ENCODE measurements at regions not wholly inside any gene's neighbourhood (a gene's known extent, or its start where the extent isn't known, plus 50 kb on each side); places are given as distances from the start of the nearest gene placed in this dataset.
"Not testable (repeated sequence)": the region's sequence is repeated elsewhere in the genome, so short reads cannot be mapped to it uniquely, and the experiment has no call there.

- Histone ChIP-seq H3K36me3 (ENCODE audit: control insufficient read depth, insufficient read depth, low read length) (no peaks in the 10 kb centered on the region), H3K9me3 (ENCODE audit: control insufficient read depth, insufficient read depth, low read length) (no peaks in the 10 kb centered on the region), H3K27me3 (ENCODE audit: control insufficient read depth, insufficient read depth, low read length) (no peaks in the 10 kb centered on the region)
These were observed 90.0 kb upstream of the NIPBL start for GRCh38 chr5:36786448-36787012.

GRCh38 chr5:36787365-36788093 lies 89.0 kb upstream of the NIPBL start:
- no peaks in the 10 kb centered on the region for H3K27me3 ChIP-seq (ENCODE audit: control insufficient read depth, insufficient read depth, low read length)
- no peaks in the 10 kb centered on the region for H3K4me1 ChIP-seq (ENCODE audit: control insufficient read depth, insufficient read depth, low read length)
- no peak overlapping the region for H3K9ac ChIP-seq (ENCODE audit: low read depth, low read length)
- no peak overlapping the region for H3K4me3 ChIP-seq (ENCODE audit: low read depth, low read length)
- H3K9me3 ChIP-seq (ENCODE audit: control insufficient read depth, insufficient read depth, low read length): no peaks in the 10 kb centered on the region
- no peaks in the 10 kb centered on the region for H3K36me3 ChIP-seq (ENCODE audit: control insufficient read depth, insufficient read depth, low read length)
- no peak overlapping the region for H3K27ac ChIP-seq (ENCODE audit: low read depth, low read length)

More at GRCh38 chr5:36786448-36787012, 90.0 kb upstream of the NIPBL start:
- H3K4me1 ChIP-seq (ENCODE audit: control insufficient read depth, insufficient read depth, low read length): no peaks in the 10 kb centered on the region
- H3K27ac ChIP-seq (ENCODE audit: low read depth, low read length): no peak overlapping the region
- H3K9ac ChIP-seq (ENCODE audit: low read depth, low read length): no peak overlapping the region
- no peak overlapping the region for H3K4me3 ChIP-seq (ENCODE audit: low read depth, low read length)

GRCh38 chr5:36790847-36791246 lies 85.7 kb upstream of the NIPBL start:
- H3K27me3 ChIP-seq (ENCODE audit: control insufficient read depth, insufficient read depth, low read length): no peaks in the 10 kb centered on the region
- no peaks in the 10 kb centered on the region for H3K36me3 ChIP-seq (ENCODE audit: control insufficient read depth, insufficient read depth, low read length)
- H3K4me1 ChIP-seq (ENCODE audit: control insufficient read depth, insufficient read depth, low read length): no peaks in the 10 kb centered on the region
- no peak overlapping the region for H3K4me3 ChIP-seq (ENCODE audit: low read depth, low read length)
- H3K9ac ChIP-seq (ENCODE audit: low read depth, low read length): no peak overlapping the region
- H3K27ac ChIP-seq (ENCODE audit: low read depth, low read length): no peak overlapping the region
- H3K9me3 ChIP-seq (ENCODE audit: control insufficient read depth, insufficient read depth, low read length): no peaks in the 10 kb centered on the region

GRCh38 chr5:36792560-36793180 lies 83.9 kb upstream of the NIPBL start:
- Histone ChIP-seq H3K4me3 (ENCODE audit: low read depth, low read length) (no peak overlapping the region), H3K27ac (ENCODE audit: low read depth, low read length) (no peak overlapping the region), H3K27me3 (ENCODE audit: control insufficient read depth, insufficient read depth, low read length) (no peaks in the 10 kb centered on the region), H3K9ac (ENCODE audit: low read depth, low read length) (no peak overlapping the region), H3K9me3 (ENCODE audit: control insufficient read depth, insufficient read depth, low read length) (no peaks in the 10 kb centered on the region), H3K4me1 (ENCODE audit: control insufficient read depth, insufficient read depth, low read length) (no peaks in the 10 kb centered on the region), H3K36me3 (ENCODE audit: control insufficient read depth, insufficient read depth, low read length) (no peaks in the 10 kb centered on the region)

GRCh38 chr5:36795366-36795765 lies 81.2 kb upstream of the NIPBL start:
- Histone ChIP-seq H3K9ac (ENCODE audit: low read depth, low read length) (no peak overlapping the region), H3K36me3 (ENCODE audit: control insufficient read depth, insufficient read depth, low read length) (no peaks in the 10 kb centered on the region), H3K27ac (ENCODE audit: low read depth, low read length) (no peak overlapping the region), H3K27me3 (ENCODE audit: control insufficient read depth, insufficient read depth, low read length) (no peaks in the 10 kb centered on the region), H3K4me3 (ENCODE audit: low read depth, low read length) (no peak overlapping the region), H3K4me1 (ENCODE audit: control insufficient read depth, insufficient read depth, low read length) (no peaks in the 10 kb centered on the region), H3K9me3 (ENCODE audit: control insufficient read depth, insufficient read depth, low read length) (no peaks in the 10 kb centered on the region)

- H3K4me3 ChIP-seq (ENCODE audit: low read depth, low read length): no peak overlapping the region
- H3K9ac ChIP-seq (ENCODE audit: low read depth, low read length): no peak overlapping the region
- no peaks in the 10 kb centered on the region for H3K36me3 ChIP-seq (ENCODE audit: control insufficient read depth, insufficient read depth, low read length)
- no peaks in the 10 kb centered on the region for H3K4me1 ChIP-seq (ENCODE audit: control insufficient read depth, insufficient read depth, low read length)
- no peak overlapping the region for H3K27ac ChIP-seq (ENCODE audit: low read depth, low read length)
- H3K9me3 ChIP-seq (ENCODE audit: control insufficient read depth, insufficient read depth, low read length): no peaks in the 10 kb centered on the region
- H3K27me3 ChIP-seq (ENCODE audit: control insufficient read depth, insufficient read depth, low read length): no peaks in the 10 kb centered on the region
These were observed 80.4 kb upstream of the NIPBL start for GRCh38 chr5:36796155-36796554.

GRCh38 chr5:36801523-36801922 lies 75.0 kb upstream of the NIPBL start:
- no peaks in the 10 kb centered on the region for H3K27me3 ChIP-seq (ENCODE audit: control insufficient read depth, insufficient read depth, low read length)
- no peak overlapping the region for H3K9ac ChIP-seq (ENCODE audit: low read depth, low read length)

GRCh38 chr5:36802187-36802586 lies 74.4 kb upstream of the NIPBL start:
- no peak overlapping the region for H3K27ac ChIP-seq (ENCODE audit: low read depth, low read length)
- H3K9ac ChIP-seq (ENCODE audit: low read depth, low read length): no peak overlapping the region
- H3K4me3 ChIP-seq (ENCODE audit: low read depth, low read length): no peak overlapping the region
- no peaks in the 10 kb centered on the region for H3K9me3 ChIP-seq (ENCODE audit: control insufficient read depth, insufficient read depth, low read length)
- no peaks in the 10 kb centered on the region for H3K4me1 ChIP-seq (ENCODE audit: control insufficient read depth, insufficient read depth, low read length)
- H3K36me3 ChIP-seq (ENCODE audit: control insufficient read depth, insufficient read depth, low read length): no peaks in the 10 kb centered on the region
- no peaks in the 10 kb centered on the region for H3K27me3 ChIP-seq (ENCODE audit: control insufficient read depth, insufficient read depth, low read length)

More at GRCh38 chr5:36801523-36801922, 75.0 kb upstream of the NIPBL start:
- Histone ChIP-seq H3K4me1 (ENCODE audit: control insufficient read depth, insufficient read depth, low read length) (no peaks in the 10 kb centered on the region), H3K27ac (ENCODE audit: low read depth, low read length) (no peak overlapping the region), H3K36me3 (ENCODE audit: control insufficient read depth, insufficient read depth, low read length) (no peaks in the 10 kb centered on the region), H3K9me3 (ENCODE audit: control insufficient read depth, insufficient read depth, low read length) (no peaks in the 10 kb centered on the region), H3K4me3 (ENCODE audit: low read depth, low read length) (no peak overlapping the region)

GRCh38 chr5:36813249-36813648 lies 63.3 kb upstream of the NIPBL start:
- not testable (repeated sequence) for H3K27ac ChIP-seq (ENCODE audit: low read depth, low read length); H3K9me3 ChIP-seq (ENCODE audit: control insufficient read depth, insufficient read depth, low read length); H3K4me1 ChIP-seq (ENCODE audit: control insufficient read depth, insufficient read depth, low read length); H3K9ac ChIP-seq (ENCODE audit: low read depth, low read length); H3K4me3 ChIP-seq (ENCODE audit: low read depth, low read length); H3K36me3 ChIP-seq (ENCODE audit: control insufficient read depth, insufficient read depth, low read length); H3K27me3 ChIP-seq (ENCODE audit: control insufficient read depth, insufficient read depth, low read length)

GRCh38 chr5:36815871-36816270 lies 60.7 kb upstream of the NIPBL start:
- no peak overlapping the region for H3K4me3 ChIP-seq (ENCODE audit: low read depth, low read length)
- H3K27me3 ChIP-seq (ENCODE audit: control insufficient read depth, insufficient read depth, low read length): no peaks in the 10 kb centered on the region
- no peak overlapping the region for H3K27ac ChIP-seq (ENCODE audit: low read depth, low read length)
- no peaks in the 10 kb centered on the region for H3K9me3 ChIP-seq (ENCODE audit: control insufficient read depth, insufficient read depth, low read length)
- no peaks in the 10 kb centered on the region for H3K36me3 ChIP-seq (ENCODE audit: control insufficient read depth, insufficient read depth, low read length)
- no peak overlapping the region for H3K9ac ChIP-seq (ENCODE audit: low read depth, low read length)
- no peaks in the 10 kb centered on the region for H3K4me1 ChIP-seq (ENCODE audit: control insufficient read depth, insufficient read depth, low read length)

GRCh38 chr5:36820900-36821299 lies 55.7 kb upstream of the NIPBL start:
- Histone ChIP-seq H3K9ac (ENCODE audit: low read depth, low read length) (no peak overlapping the region), H3K36me3 (ENCODE audit: control insufficient read depth, insufficient read depth, low read length) (no peaks in the 10 kb centered on the region), H3K4me3 (ENCODE audit: low read depth, low read length) (no peak overlapping the region), H3K4me1 (ENCODE audit: control insufficient read depth, insufficient read depth, low read length) (no peaks in the 10 kb centered on the region), H3K27me3 (ENCODE audit: control insufficient read depth, insufficient read depth, low read length) (no peaks in the 10 kb centered on the region), H3K9me3 (ENCODE audit: control insufficient read depth, insufficient read depth, low read length) (no peaks in the 10 kb centered on the region), H3K27ac (ENCODE audit: low read depth, low read length) (no peak overlapping the region)
